WI38 (cell line): ENCODE measurements at regions not wholly inside any gene's neighbourhood (a gene's known extent, or its start where the extent isn't known, plus 50 kb on each side); places are given as distances from the start of the nearest gene placed in this dataset.

ENCODE experiments used
- H3K4me3 ChIP-seq: 2 replicates; pipeline ENCODE4 v1.5.1; 2011; ENCODE audit warnings: low read depth, mild to moderate bottlenecking, control low read depth, low read length
- CTCF ChIP-seq: IDR thresholded peaks from 2 replicates; pipeline ENCODE4 v1.5.1; 2012; ENCODE audit warnings: low read depth, mild to moderate bottlenecking, control low read depth, low read length

GRCh38 chrX:13903405-13903804, 86.5 kb upstream of the GPM6B start:
- TF ChIP-seq CTCF, result no peak
- no peak overlapping the region for H3K4me3 ChIP-seq

- TF ChIP-seq CTCF, result no peak
- H3K4me3 ChIP-seq, result no peak overlapping the region
Measured at GRCh38 chrX:13902406-13902805, 85.5 kb upstream of the GPM6B start.

GRCh38 chrX:13901354-13901753, 84.5 kb upstream of the GPM6B start:
- TF ChIP-seq CTCF, result no peak
- H3K4me3 ChIP-seq, result no peak overlapping the region

GRCh38 chrX:13900351-13900750, 83.5 kb upstream of the GPM6B start:
- H3K4me3 ChIP-seq, result no peak overlapping the region
- no peak for TF ChIP-seq CTCF

GRCh38 chrX:13899607-13900006, 82.7 kb upstream of the GPM6B start:
- no peak for TF ChIP-seq CTCF
- no peak overlapping the region for H3K4me3 ChIP-seq

GRCh38 chrX:13898603-13899002, 81.7 kb upstream of the GPM6B start:
- H3K4me3 ChIP-seq, result no peak overlapping the region
- no peak for TF ChIP-seq CTCF

GRCh38 chrX:13898083-13898482, 81.2 kb upstream of the GPM6B start:
- TF ChIP-seq CTCF, result 0 out of 2 replicates have a peak, but pooled peaks have one; percentile 9
- no peak overlapping the region for H3K4me3 ChIP-seq
